ENCODE measurements at regions not wholly inside any gene's neighbourhood (a gene's known extent, or its start where the extent isn't known, plus 50 kb on each side); places are given as distances from the start of the nearest gene placed in this dataset.

DNA sequence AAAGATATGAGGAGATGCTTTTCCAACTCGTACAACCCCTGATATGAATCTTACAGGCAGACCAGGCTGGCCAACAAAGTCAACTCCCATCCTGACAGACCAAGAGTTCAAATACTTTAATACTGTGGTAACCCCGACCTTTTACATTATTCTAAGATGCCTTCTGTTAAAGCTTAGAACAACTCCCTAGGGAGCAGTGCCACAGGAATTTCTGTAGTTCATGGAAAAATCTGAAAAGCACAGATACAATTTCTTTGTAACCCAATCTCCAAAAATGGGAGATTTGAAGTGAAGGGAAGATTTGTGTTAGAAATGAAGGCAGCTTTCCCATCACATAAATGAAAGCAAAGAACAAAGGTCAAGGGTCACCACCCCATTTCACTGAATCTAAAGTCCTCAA is 151.3 kb upstream of the BEND6 start:
- no peak for TF ChIP-seq CTCF (IDR thresholded peaks at IDR 0.05; ENCODE audit: low read depth, low read length)
- H3K4me3 ChIP-seq (ENCODE audit: low read depth, low read length): no peak overlapping the region

DNA sequence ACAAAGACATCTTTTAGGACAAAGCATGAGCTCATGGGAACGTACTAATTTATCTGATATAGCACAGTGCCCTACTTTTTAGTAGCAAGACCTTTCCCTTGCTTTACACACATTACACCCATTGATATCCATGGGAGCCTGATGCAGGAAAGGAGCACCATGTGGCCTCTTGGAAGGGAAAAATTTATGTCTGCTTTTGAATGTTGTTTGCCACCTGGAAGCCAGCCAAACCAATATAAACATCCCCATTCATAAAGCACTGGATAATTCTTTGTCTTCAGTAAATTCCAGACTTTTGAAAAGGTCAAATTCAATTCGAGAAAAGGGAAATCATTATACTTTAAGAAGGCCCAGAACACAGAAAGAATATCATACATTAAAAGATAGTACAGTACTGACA is 152.3 kb upstream of the BEND6 start:
- TF ChIP-seq CTCF (IDR thresholded peaks at IDR 0.05; ENCODE audit: low read depth, low read length): no peak
- H3K4me3 ChIP-seq (ENCODE audit: low read depth, low read length): no peak overlapping the region

- TF ChIP-seq CTCF (IDR thresholded peaks at IDR 0.05; ENCODE audit: low read depth, low read length): no peak
- H3K4me3 ChIP-seq (ENCODE audit: low read depth, low read length): no peak overlapping the region
These were observed 154.9 kb upstream of the BEND6 start for GRCh38 chr6:56799989-56800388.

- TF ChIP-seq CTCF (IDR thresholded peaks at IDR 0.05; ENCODE audit: low read depth, low read length): no peak
- no peak overlapping the region for H3K4me3 ChIP-seq (ENCODE audit: low read depth, low read length)
These were observed 155.5 kb upstream of the DST start for GRCh38 chr6:56798163-56798562.

DNA sequence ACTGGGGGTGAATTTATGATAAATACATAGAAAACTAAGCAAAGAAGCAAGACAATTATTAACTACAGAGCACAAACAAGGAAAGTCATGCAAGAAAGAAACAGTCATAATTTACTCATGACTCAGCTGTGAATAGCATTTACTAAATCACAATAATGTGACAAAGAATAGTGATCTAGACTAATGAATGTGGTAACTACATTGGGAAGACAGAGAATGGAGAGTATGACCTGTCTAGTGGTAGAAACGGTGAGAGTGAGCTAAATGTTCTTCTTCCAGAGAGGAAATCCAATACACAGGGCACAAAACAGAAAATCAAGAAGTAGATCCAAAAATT is 153.5 kb upstream of the DST start:
- TF ChIP-seq CTCF (IDR thresholded peaks at IDR 0.05; ENCODE audit: low read depth, low read length): no peak
- no peak overlapping the region for H3K4me3 ChIP-seq (ENCODE audit: low read depth, low read length)

GRCh38 chr6:56795466-56796195 is 152.9 kb upstream of the DST start:
- no peak for TF ChIP-seq CTCF (IDR thresholded peaks at IDR 0.05; ENCODE audit: low read depth, low read length)

GRCh38 chr6:56794421-56794820 is 151.7 kb upstream of the DST start:
- TF ChIP-seq CTCF (IDR thresholded peaks at IDR 0.05; ENCODE audit: low read depth, low read length): no peak

More at GRCh38 chr6:56795466-56796195, 152.9 kb upstream of the DST start:
- H3K4me3 ChIP-seq (ENCODE audit: low read depth, low read length): no peak overlapping the region

More at GRCh38 chr6:56794421-56794820, 151.7 kb upstream of the DST start:
- H3K4me3 ChIP-seq (ENCODE audit: low read depth, low read length): no peak overlapping the region

Measured in WI38 (cell line).